Right lobe of liver (tissue), 6 donors: ENCODE measurements at regions not wholly inside any gene's neighbourhood (a gene's known extent, or its start where the extent isn't known, plus 50 kb on each side); places are given as distances from the start of the nearest gene placed in this dataset.

Source experiments
- ATAC-seq, 4 donors: fragments of 200-7000 bp; cut with Tn5 transposase; one replicate each; pipeline ENCODE4 v1.9.1; 2020; ENCODE audit warnings: mild to moderate bottlenecking in 4 of 4, moderate library complexity in 4 of 4
- DNase-seq, 3 donors: peaks; one replicate each; pipeline ENCODE4 v3.0.0-alpha.2; 2020
- H3K27ac ChIP-seq, 3 donors: fragments of 200-600 bp; one replicate each; pipeline ENCODE4 v1.8.0; 2022
- H3K27me3 ChIP-seq, 2 donors: fragments of 200-600 bp; one replicate each; pipeline ENCODE4 v1.8.0; 2022
- H3K36me3 ChIP-seq, 4 donors: fragments of 200-600 bp; sonication (generic) in 1 of 4; one replicate each; pipeline versions ENCODE4 v1.5.1 to v1.8.0; 2017 to 2022; ENCODE audit warnings: control low read depth in 1 of 4
- H3K4me1 ChIP-seq, 4 donors: fragments of 200-600 bp; sonication (generic) in 1 of 4; one replicate each; pipeline versions ENCODE4 v1.5.1 to v1.8.0; 2017 to 2022; ENCODE audit warnings: control low read depth in 1 of 4
- H3K4me3 ChIP-seq, 3 donors: fragments of 200-600 bp; one replicate each; pipeline ENCODE4 v1.8.0; 2022
- H3K9me3 ChIP-seq, 4 donors: fragments of 200-600 bp; sonication (generic) in 1 of 4; one replicate each; pipeline versions ENCODE4 v1.5.1 to v1.8.0; 2017 to 2022; ENCODE audit warnings: control low read depth in 1 of 4
- CTCF ChIP-seq, 4 donors: fragments of 200-600 bp in 3 of 4; fragments of 450-650 bp in 1 of 4; IDR thresholded peaks; one replicate each; pipeline versions ENCODE4 v1.5.1 to v1.8.0; 2016 to 2022; ENCODE audit warnings: antibody characterized with exemption in 4 of 4, mild to moderate bottlenecking in 2 of 4
- POLR2A ChIP-seq: fragments of 450-650 bp; IDR thresholded peaks from one replicate; pipeline ENCODE4 v1.6.1; 2017; ENCODE audit warnings: antibody characterized with exemption, mild to moderate bottlenecking
- WGBS: methylation state at CpG from one replicate; pipeline ENCODE4 v1.1.6; 2018; ENCODE audit warnings: low coverage, low lambda C conversion rate; ENCODE audit not compliant: insufficient coverage; ENCODE audit errors: missing lambda C conversion rate; 5-methylcytosine and 5-hydroxymethylcytosine counted together
- intact Hi-C, 2 donors: fragments of 100-400 bp; cut with DNase I; formaldehyde crosslinking; loops; one replicate each; pipeline versions ENCODE4 v1.11.2 to v1.14.1; 2022
- donor health status: DM: no; HTN: yes; CAD: no.
- donor health status: DM: no; HTN: no; CAD: no.
- donor health status: DM: no; HTN: no; CAD: no.
- donor health status: DM: no; HTN: yes; CAD: no.
- donor health status: DM: no; HTN: yes; CAD: no.

GRCh38 chr1:224873434-224874369 is 55.8 kb upstream of the DNAH14 start:
- Histone ChIP-seq H3K27ac (peak overlapping the region; percentile 39 to 81 (median 80)), H3K9me3 (no peaks in the 10 kb centered on the region), H3K4me1 (peaks cover 0 to 18% (median 6%) of the 10 kb centered on the region in 4 donors), H3K36me3 (no peaks in the 10 kb centered on the region), H3K4me3 (peak overlapping the region in 2 of 3 donors; percentile 8 to 22), H3K27me3 (no peaks in the 10 kb centered on the region)
- intact Hi-C loops: no loop called here
- DNase-seq: no peak
- peak; percentile 79 to 89 (median 84) for ATAC-seq
- 15% methylated on average over 3 of the region's 3 CpGs for WGBS
- TF ChIP-seq CTCF (IDR thresholded peaks at IDR 0.05) (no peak), POLR2A (no peak)

GRCh38 chr1:224874775-224875174 is 54.7 kb upstream of the DNAH14 start:
- DNase-seq (no peak), ATAC-seq (peak; percentile 50 to 66 (median 56))
- intact Hi-C loops: no loop called here
- peaks cover 0 to 18% (median 6%) of the 10 kb centered on the region in 4 donors for H3K4me1 ChIP-seq
- 9% methylated on average over 5 of the region's 7 CpGs for WGBS
- no peaks in the 10 kb centered on the region for H3K9me3 ChIP-seq
- no peaks in the 10 kb centered on the region for H3K36me3 ChIP-seq
- H3K27ac ChIP-seq: peak overlapping the region in 2 of 3 donors; percentile 80 to 81
- TF ChIP-seq POLR2A (no peak), CTCF (IDR thresholded peaks at IDR 0.05) (no peak)
- no peak overlapping the region for H3K4me3 ChIP-seq
- no peaks in the 10 kb centered on the region for H3K27me3 ChIP-seq

GRCh38 chr1:224879162-224879803 is 50.2 kb upstream of the DNAH14 start:
- TF ChIP-seq CTCF (IDR thresholded peaks at IDR 0.05) (no peak), POLR2A (no peak)

More at GRCh38 chr1:224879162-224879803, 50.2 kb upstream of the DNAH14 start:
- WGBS: 53% methylated on average over 5 of the region's 5 CpGs
- intact Hi-C loops: no loop called here
- Histone ChIP-seq H3K27ac (no peak overlapping the region), H3K27me3 (no peaks in the 10 kb centered on the region), H3K4me3 (no peak overlapping the region), H3K9me3 (no peaks in the 10 kb centered on the region), H3K36me3 (no peaks in the 10 kb centered on the region), H3K4me1 (peaks cover 0 to 29% (median 8%) of the 10 kb centered on the region in 4 donors)
- no peak for DNase-seq
- ATAC-seq: no peak
